ENCODE measurements at regions not wholly inside any gene's neighbourhood (a gene's known extent, or its start where the extent isn't known, plus 50 kb on each side); places are given as distances from the start of the nearest gene placed in this dataset.
"Not testable (repeated sequence)": the region's sequence is repeated elsewhere in the genome, so short reads cannot be mapped to it uniquely, and the experiment has no call there.

DNA sequence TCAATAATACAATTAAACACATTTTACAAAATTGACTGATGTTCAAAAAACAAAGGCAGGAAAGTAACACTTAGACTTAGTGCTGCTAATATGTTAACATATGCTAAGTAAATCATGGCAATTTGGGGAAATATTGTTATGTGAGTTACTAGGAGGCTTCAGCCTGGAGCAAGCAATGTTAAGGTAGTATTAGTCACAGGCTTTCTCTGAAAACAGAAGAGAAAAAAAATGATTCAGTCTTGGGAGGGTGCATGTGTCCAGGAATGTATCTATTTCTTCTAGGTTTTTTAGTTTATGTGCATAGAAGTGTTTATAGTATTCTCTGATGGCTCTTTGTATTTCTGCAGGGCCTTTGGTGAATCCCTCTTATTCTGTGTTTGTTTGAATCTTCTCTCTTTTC, 345.8 kb upstream of the TFPI start:
- intact Hi-C loops (cut with DNase I; ENCODE audit: low total_unique reads), result no loop called here
- no peak for TF ChIP-seq CTCF (IDR thresholded peaks at IDR 0.05)
- TF ChIP-seq POLR2A (IDR thresholded peaks at IDR 0.05), result no peak
- no peaks in the 10 kb centered on the region for H3K27me3 ChIP-seq
- no peak overlapping the region for H3K4me3 ChIP-seq
- H3K36me3 ChIP-seq (ENCODE audit: low read depth, missing control alignments), result no peaks in the 10 kb centered on the region
- H3K9me3 ChIP-seq, result no peaks in the 10 kb centered on the region
- no peak overlapping the region for H3K27ac ChIP-seq
- no peak for DNase-seq
- H3K4me1 ChIP-seq, result no peaks in the 10 kb centered on the region

DNA sequence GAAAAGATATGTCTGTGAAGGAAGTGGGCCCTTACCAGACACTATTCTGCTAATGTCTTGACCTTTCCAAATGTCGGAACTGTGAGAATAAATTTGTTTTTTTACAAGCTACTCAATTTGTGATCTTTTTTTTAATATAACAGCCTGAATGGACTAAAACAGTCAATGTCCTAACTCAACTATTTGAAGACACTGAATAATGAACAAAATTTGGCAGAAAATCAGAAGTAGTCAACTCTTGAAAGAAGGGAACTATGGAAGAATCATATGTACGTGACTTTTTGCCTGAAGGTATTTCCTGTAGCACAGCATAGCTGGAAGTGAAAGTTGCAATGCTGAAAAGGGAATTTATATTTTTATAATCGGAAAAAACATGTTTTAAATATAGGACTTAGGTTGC, 351.8 kb upstream of the TFPI start:
- Histone ChIP-seq H3K27ac (no peak overlapping the region), H3K4me3 (no peak overlapping the region), H3K9me3 (no peaks in the 10 kb centered on the region), H3K27me3 (no peaks in the 10 kb centered on the region), H3K4me1 (no peaks in the 10 kb centered on the region), H3K36me3 (ENCODE audit: low read depth, missing control alignments) (no peaks in the 10 kb centered on the region)
- no peak for DNase-seq
- intact Hi-C loops (cut with DNase I; ENCODE audit: low total_unique reads), result no loop called here
- WGBS, 2 donors, result 77 to 86% methylated on average over 3 of the region's 3 CpGs
- TF ChIP-seq POLR2A (IDR thresholded peaks at IDR 0.05), result no peak
- no peak for TF ChIP-seq CTCF (IDR thresholded peaks at IDR 0.05)

DNA sequence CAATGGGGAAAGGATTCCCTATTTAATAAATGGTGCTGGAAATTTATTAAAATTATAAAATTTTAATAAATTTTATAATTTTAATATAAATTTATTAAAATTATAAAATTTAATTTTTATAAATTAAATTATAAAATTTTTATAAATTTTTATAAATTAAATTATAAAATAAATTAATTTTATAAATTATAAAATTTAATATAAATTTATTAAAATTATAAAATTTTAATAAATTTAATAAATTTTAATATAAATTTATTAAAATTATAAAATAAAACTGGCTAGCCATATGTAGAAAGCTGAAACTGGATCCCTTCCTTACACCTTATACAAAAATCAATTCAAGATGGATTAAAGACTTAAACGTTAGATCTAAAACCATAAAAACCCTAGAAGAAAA, 356.7 kb upstream of the TFPI start:
- intact Hi-C loops (cut with DNase I; ENCODE audit: low total_unique reads); H3K9me3 ChIP-seq; H3K4me3 ChIP-seq; H3K27me3 ChIP-seq; H3K4me1 ChIP-seq; H3K27ac ChIP-seq; H3K36me3 ChIP-seq (ENCODE audit: low read depth, missing control alignments); DNase-seq: not testable (repeated sequence)
- WGBS, 2 donors, result 89 to 94% methylated on average over 1 of the region's 1 CpG

DNA sequence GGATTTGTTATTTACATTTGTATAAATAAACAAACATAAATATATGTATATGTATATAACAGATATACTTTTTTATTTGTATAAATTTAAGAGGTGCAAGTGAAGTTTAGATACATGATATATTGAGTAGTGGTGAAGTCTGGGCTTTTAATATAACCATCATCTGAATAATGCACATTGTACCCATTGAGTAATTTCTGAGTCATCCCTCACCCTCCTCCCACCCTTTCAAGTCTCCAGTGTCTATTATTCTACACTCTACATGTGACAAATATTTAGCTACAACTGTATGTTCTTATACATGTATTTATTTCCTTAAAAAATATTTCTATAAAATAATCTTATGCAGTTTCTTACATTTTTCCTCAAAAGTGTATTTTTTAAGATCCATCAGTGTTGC, 358.7 kb upstream of the TFPI start:
- no peaks in the 10 kb centered on the region for H3K9me3 ChIP-seq
- no peak for TF ChIP-seq CTCF (IDR thresholded peaks at IDR 0.05)
- no peak for TF ChIP-seq POLR2A (IDR thresholded peaks at IDR 0.05)
- H3K27ac ChIP-seq, result no peak overlapping the region
- no peak for DNase-seq
- intact Hi-C loops (cut with DNase I; ENCODE audit: low total_unique reads), result no loop called here
- H3K4me3 ChIP-seq, result no peak overlapping the region
- no peaks in the 10 kb centered on the region for H3K27me3 ChIP-seq
- H3K4me1 ChIP-seq, result no peaks in the 10 kb centered on the region
- H3K36me3 ChIP-seq (ENCODE audit: low read depth, missing control alignments), result no peaks in the 10 kb centered on the region

- no peak for DNase-seq
- Histone ChIP-seq H3K4me3 (no peak overlapping the region), H3K27me3 (no peaks in the 10 kb centered on the region), H3K9me3 (no peaks in the 10 kb centered on the region), H3K27ac (no peak overlapping the region), H3K4me1 (no peaks in the 10 kb centered on the region), H3K36me3 (ENCODE audit: low read depth, missing control alignments) (no peaks in the 10 kb centered on the region)
- TF ChIP-seq CTCF (IDR thresholded peaks at IDR 0.05) (no peak), POLR2A (IDR thresholded peaks at IDR 0.05) (no peak)
- intact Hi-C loops (cut with DNase I; ENCODE audit: low total_unique reads), result no loop called here
- WGBS, 2 donors, result 39 to 44% methylated on average over 3 to 4 of the region's 4 CpGs
These were observed 361.6 kb upstream of the TFPI start for GRCh38 chr2:187915810-187916209.

Measured in testis (tissue), 2 donors.